RWPE2 (cell line): ENCODE measurements at regions not wholly inside any gene's neighbourhood (a gene's known extent, or its start where the extent isn't known, plus 50 kb on each side); places are given as distances from the start of the nearest gene placed in this dataset.

Experiments used
- ATAC-seq: fragments of 200-7000 bp; cut with Tn5 transposase; 3 replicates; pipeline ENCODE4 v1.9.1; 2021; ENCODE audit warnings: low read depth
- DNase-seq: peaks from one replicate; pipeline ENCODE4 v3.0.0-alpha.2; 2020; ENCODE audit warnings: low spot score
- H3K27ac ChIP-seq: fragments of 450-650 bp; 2 replicates; pipeline ENCODE4 v1.5.1; 2017; ENCODE audit warnings: mild to moderate bottlenecking; ENCODE audit not compliant: poor library complexity, severe bottlenecking
- H3K27me3 ChIP-seq: fragments of 250-450 bp; sonication (Bioruptor Pico); 2 replicates; pipeline ENCODE4 v1.5.1; 2021; ENCODE audit warnings: mild to moderate bottlenecking, moderate library complexity; ENCODE audit not compliant: insufficient read depth, poor library complexity, severe bottlenecking
- H3K36me3 ChIP-seq: fragments of 250-450 bp; sonication (Bioruptor Pico); 2 replicates; pipeline ENCODE4 v1.5.1; 2020; ENCODE audit warnings: low read depth, mild to moderate bottlenecking, moderate library complexity
- H3K4me1 ChIP-seq: fragments of 250-450 bp; sonication (Bioruptor Pico); 2 replicates; pipeline ENCODE4 v1.5.1; 2021; ENCODE audit warnings: mild to moderate bottlenecking, moderate library complexity; ENCODE audit not compliant: insufficient read depth, poor library complexity, severe bottlenecking
- H3K4me3 ChIP-seq: fragments of 250-450 bp; sonication (Bioruptor Pico); 2 replicates; pipeline ENCODE4 v1.5.1; 2021; ENCODE audit warnings: mild to moderate bottlenecking, moderate library complexity; ENCODE audit not compliant: severe bottlenecking
- H3K9me3 ChIP-seq: fragments of 250-450 bp; sonication (Bioruptor Pico); 2 replicates; pipeline ENCODE4 v1.5.1; 2021; ENCODE audit warnings: mild to moderate bottlenecking, moderate library complexity; ENCODE audit not compliant: severe bottlenecking
- TF ChIP-seq, protein P1 (sequence below): fragments of 450-650 bp; IDR thresholded peaks from one replicate; pipeline ENCODE4 v1.5.1; 2017; ENCODE audit warnings: mild to moderate bottlenecking, moderate library complexity; ENCODE audit not compliant: poor library complexity, severe bottlenecking

GRCh38 chr4:89534356-89534755 lies 226.8 kb upstream of the GPRIN3 start:
- ATAC-seq (no peak), DNase-seq (no peak)
- no peaks in the 10 kb centered on the region for H3K4me1 ChIP-seq
- TF ChIP-seq, protein P1, sequence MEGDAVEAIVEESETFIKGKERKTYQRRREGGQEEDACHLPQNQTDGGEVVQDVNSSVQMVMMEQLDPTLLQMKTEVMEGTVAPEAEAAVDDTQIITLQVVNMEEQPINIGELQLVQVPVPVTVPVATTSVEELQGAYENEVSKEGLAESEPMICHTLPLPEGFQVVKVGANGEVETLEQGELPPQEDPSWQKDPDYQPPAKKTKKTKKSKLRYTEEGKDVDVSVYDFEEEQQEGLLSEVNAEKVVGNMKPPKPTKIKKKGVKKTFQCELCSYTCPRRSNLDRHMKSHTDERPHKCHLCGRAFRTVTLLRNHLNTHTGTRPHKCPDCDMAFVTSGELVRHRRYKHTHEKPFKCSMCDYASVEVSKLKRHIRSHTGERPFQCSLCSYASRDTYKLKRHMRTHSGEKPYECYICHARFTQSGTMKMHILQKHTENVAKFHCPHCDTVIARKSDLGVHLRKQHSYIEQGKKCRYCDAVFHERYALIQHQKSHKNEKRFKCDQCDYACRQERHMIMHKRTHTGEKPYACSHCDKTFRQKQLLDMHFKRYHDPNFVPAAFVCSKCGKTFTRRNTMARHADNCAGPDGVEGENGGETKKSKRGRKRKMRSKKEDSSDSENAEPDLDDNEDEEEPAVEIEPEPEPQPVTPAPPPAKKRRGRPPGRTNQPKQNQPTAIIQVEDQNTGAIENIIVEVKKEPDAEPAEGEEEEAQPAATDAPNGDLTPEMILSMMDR, result no peak
- no peak overlapping the region for H3K27ac ChIP-seq
- H3K4me3 ChIP-seq, result no peak overlapping the region
- no peaks in the 10 kb centered on the region for H3K27me3 ChIP-seq
- H3K36me3 ChIP-seq, result no peaks in the 10 kb centered on the region
- H3K9me3 ChIP-seq, result peaks cover 2% of the 10 kb centered on the region

- H3K27me3 ChIP-seq, result no peaks in the 10 kb centered on the region
- no peaks in the 10 kb centered on the region for H3K36me3 ChIP-seq
- no peak overlapping the region for H3K4me3 ChIP-seq
- ATAC-seq, result no peak
- peaks cover 2% of the 10 kb centered on the region for H3K9me3 ChIP-seq
- H3K4me1 ChIP-seq, result no peaks in the 10 kb centered on the region
- no peak for DNase-seq
- no peak overlapping the region for H3K27ac ChIP-seq
- TF ChIP-seq, protein P1, result no peak
Measured at GRCh38 chr4:89531932-89532640, 224.5 kb upstream of the GPRIN3 start.

- TF ChIP-seq, protein P1, result no peak
- Histone ChIP-seq H3K27me3 (no peaks in the 10 kb centered on the region), H3K4me3 (no peak overlapping the region), H3K4me1 (no peaks in the 10 kb centered on the region), H3K9me3 (no peaks in the 10 kb centered on the region), H3K27ac (no peak overlapping the region), H3K36me3 (no peaks in the 10 kb centered on the region)
- ATAC-seq, result no peak
- no peak for DNase-seq
Measured at GRCh38 chr4:89528526-89529133, 221.0 kb upstream of the GPRIN3 start.

- ATAC-seq, result no peak
Measured at GRCh38 chr4:89521826-89522225, 214.2 kb upstream of the GPRIN3 start.

More at GRCh38 chr4:89521826-89522225, 214.2 kb upstream of the GPRIN3 start:
- Histone ChIP-seq H3K27ac (no peak overlapping the region), H3K27me3 (no peaks in the 10 kb centered on the region), H3K9me3 (no peaks in the 10 kb centered on the region), H3K4me3 (no peak overlapping the region), H3K36me3 (no peaks in the 10 kb centered on the region), H3K4me1 (no peaks in the 10 kb centered on the region)
- DNase-seq, result no peak
- TF ChIP-seq, protein P1, result no peak
